ENCODE measurements at regions not wholly inside any gene's neighbourhood (a gene's known extent, or its start where the extent isn't known, plus 50 kb on each side); places are given as distances from the start of the nearest gene placed in this dataset.

DNA sequence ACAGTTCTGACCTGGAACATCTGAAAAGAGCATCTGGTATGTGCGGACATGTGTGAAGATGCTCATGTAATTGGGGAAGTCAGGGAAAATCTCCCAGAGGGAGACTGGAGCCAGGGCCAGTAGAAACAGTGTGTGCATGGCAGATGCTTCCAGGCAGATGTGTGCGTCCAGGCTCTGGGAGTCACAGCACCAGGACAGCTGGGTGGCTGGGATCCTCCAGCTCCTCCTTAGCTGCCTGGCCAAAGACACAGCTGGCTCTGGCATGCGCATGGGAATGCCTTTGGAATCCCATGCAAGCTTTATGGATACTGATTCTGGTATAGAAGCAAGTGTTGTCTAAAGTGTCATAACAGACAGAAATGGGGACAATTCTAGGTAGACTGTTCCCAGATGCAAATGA, 369.7 kb downstream of the INSIG2 start:
- no peaks in the 10 kb centered on the region for H3K36me3 Mint-ChIP-seq
- ATAC-seq (replicated peaks) (no peak), DNase-seq (no peak)
- peaks cover 5 to 23% of the 10 kb centered on the region in 2 donors for H3K27me3 Mint-ChIP-seq
- H3K9me3 Mint-ChIP-seq: peaks cover 0 to 2% of the 10 kb centered on the region in 2 donors
- no peak overlapping the region for H3K4me3 Mint-ChIP-seq
- no peaks in the 10 kb centered on the region for H3K4me1 Mint-ChIP-seq
- H3K27ac Mint-ChIP-seq: no peak overlapping the region

DNA sequence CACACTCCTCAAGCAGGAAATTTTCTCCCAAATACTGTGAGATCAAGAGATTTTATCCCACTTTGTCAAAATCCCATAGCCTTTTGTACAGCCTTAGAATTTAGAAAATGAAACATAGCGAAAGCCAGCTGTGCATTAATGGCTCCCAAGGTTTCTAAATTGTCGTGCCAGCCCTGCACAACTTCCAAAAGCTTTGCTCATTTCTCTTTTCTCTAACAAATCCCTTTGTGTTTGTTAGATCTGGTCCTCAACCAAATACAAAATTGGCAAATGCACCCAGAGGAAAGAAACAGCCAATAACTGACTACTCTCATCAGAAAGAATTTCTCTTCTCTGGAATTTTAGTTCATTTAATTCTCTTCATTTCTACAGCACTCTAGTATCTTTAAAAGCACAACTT, 361.1 kb downstream of the INSIG2 start:
- Mint-ChIP-seq H3K4me3 (no peak overlapping the region), H3K27me3 (peaks cover 4 to 5% of the 10 kb centered on the region in 2 donors), H3K9me3 (peaks cover 0 to 9% of the 10 kb centered on the region in 2 donors), H3K36me3 (no peaks in the 10 kb centered on the region), H3K4me1 (no peaks in the 10 kb centered on the region), H3K27ac (no peak overlapping the region)
- DNase-seq: no peak
- ATAC-seq (replicated peaks): no peak

- peaks cover 3 to 5% of the 10 kb centered on the region in 2 donors for H3K27me3 Mint-ChIP-seq
- no peak overlapping the region for H3K27ac Mint-ChIP-seq
Measured at GRCh38 chr2:118443596-118443995, 355.3 kb downstream of the INSIG2 start.

DNA sequence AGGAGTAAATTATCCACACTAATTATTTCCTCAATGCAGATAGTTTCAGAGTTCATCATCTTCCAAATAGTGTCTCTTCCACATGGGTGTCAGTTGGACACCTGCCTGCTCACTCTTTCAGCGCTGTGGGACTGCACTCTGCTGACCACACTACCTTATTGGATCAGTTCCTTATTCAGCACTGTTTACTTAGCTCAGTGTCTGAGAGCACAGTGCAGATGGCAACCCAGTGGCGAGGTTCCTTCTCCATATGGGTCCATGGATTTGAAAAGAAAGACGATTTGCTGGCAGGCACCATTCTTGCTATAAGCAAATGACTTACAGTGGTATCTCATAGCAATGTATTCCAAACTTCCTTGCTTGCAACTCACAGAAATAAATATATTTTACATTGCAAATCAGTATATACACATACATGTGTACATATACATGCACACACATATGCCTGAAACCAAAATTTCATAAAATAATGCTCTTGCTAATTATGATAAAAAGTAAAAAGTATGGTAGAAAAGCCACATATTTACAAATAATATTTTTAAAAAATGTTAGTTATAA, 354.8 kb downstream of the INSIG2 start:
- no peaks in the 10 kb centered on the region for H3K36me3 Mint-ChIP-seq
- H3K27ac Mint-ChIP-seq: no peak overlapping the region
- no peaks in the 10 kb centered on the region for H3K4me1 Mint-ChIP-seq
- no peak for DNase-seq
- H3K27me3 Mint-ChIP-seq: peaks cover 0 to 5% of the 10 kb centered on the region in 2 donors
- H3K9me3 Mint-ChIP-seq: peaks cover 0 to 3% of the 10 kb centered on the region in 2 donors
- H3K4me3 Mint-ChIP-seq: no peak overlapping the region
- peak in 1 of 2 donors; percentile 31 for ATAC-seq (replicated peaks)

More at GRCh38 chr2:118443596-118443995, 355.3 kb downstream of the INSIG2 start:
- Mint-ChIP-seq H3K4me1 (no peaks in the 10 kb centered on the region), H3K4me3 (no peak overlapping the region), H3K9me3 (peaks cover 0 to 3% of the 10 kb centered on the region in 2 donors), H3K36me3 (no peaks in the 10 kb centered on the region)
- DNase-seq (no peak), ATAC-seq (replicated peaks) (no peak)

- no peak for DNase-seq
- Mint-ChIP-seq H3K4me3 (no peak overlapping the region), H3K4me1 (no peaks in the 10 kb centered on the region), H3K36me3 (no peaks in the 10 kb centered on the region), H3K27ac (no peak overlapping the region), H3K9me3 (peaks cover 0 to 3% of the 10 kb centered on the region in 2 donors), H3K27me3 (peaks cover 0 to 5% of the 10 kb centered on the region in 2 donors)
- no peak for ATAC-seq (replicated peaks)
Measured at GRCh38 chr2:118442046-118442445, 353.8 kb downstream of the INSIG2 start.

GRCh38 chr2:118440404-118441098, 352.3 kb downstream of the INSIG2 start:
- ATAC-seq (replicated peaks): no peak
- no peaks in the 10 kb centered on the region for H3K36me3 Mint-ChIP-seq
- no peak overlapping the region for H3K27ac Mint-ChIP-seq

GRCh38 chr2:118437501-118437900, 349.2 kb downstream of the INSIG2 start:
- no peaks in the 10 kb centered on the region for H3K4me1 Mint-ChIP-seq
- no peak overlapping the region for H3K27ac Mint-ChIP-seq
- ATAC-seq (replicated peaks): no peak
- peaks cover 0 to 4% of the 10 kb centered on the region in 2 donors for H3K27me3 Mint-ChIP-seq
- H3K4me3 Mint-ChIP-seq: no peak overlapping the region
- no peaks in the 10 kb centered on the region for H3K36me3 Mint-ChIP-seq
- H3K9me3 Mint-ChIP-seq: peaks cover 0 to 2% of the 10 kb centered on the region in 2 donors
- DNase-seq: no peak

More at GRCh38 chr2:118440404-118441098, 352.3 kb downstream of the INSIG2 start:
- no peak for DNase-seq
- Mint-ChIP-seq H3K9me3 (peaks cover 0 to 4% of the 10 kb centered on the region in 2 donors), H3K4me3 (no peak overlapping the region), H3K4me1 (no peaks in the 10 kb centered on the region), H3K27me3 (peaks cover 0 to 2% of the 10 kb centered on the region in 2 donors)

- H3K9me3 Mint-ChIP-seq: peaks cover 0 to 4% of the 10 kb centered on the region in 2 donors
- DNase-seq (no peak), ATAC-seq (replicated peaks) (no peak)
- peaks cover 0 to 4% of the 10 kb centered on the region in 2 donors for H3K27me3 Mint-ChIP-seq
- H3K4me1 Mint-ChIP-seq: no peaks in the 10 kb centered on the region
- no peak overlapping the region for H3K27ac Mint-ChIP-seq
- H3K36me3 Mint-ChIP-seq: no peaks in the 10 kb centered on the region
- H3K4me3 Mint-ChIP-seq: no peak overlapping the region
Measured at GRCh38 chr2:118431997-118432396, 343.7 kb downstream of the INSIG2 start.

- H3K27ac Mint-ChIP-seq: no peak overlapping the region
- ATAC-seq (replicated peaks) (no peak), DNase-seq (no peak)
- no peak overlapping the region for H3K4me3 Mint-ChIP-seq
- no peaks in the 10 kb centered on the region for H3K36me3 Mint-ChIP-seq
- H3K4me1 Mint-ChIP-seq: no peaks in the 10 kb centered on the region
- peaks cover 0 to 4% of the 10 kb centered on the region in 2 donors for H3K27me3 Mint-ChIP-seq
- peaks cover 0 to 4% of the 10 kb centered on the region in 2 donors for H3K9me3 Mint-ChIP-seq
Measured at GRCh38 chr2:118431586-118431985, 343.3 kb downstream of the INSIG2 start.

DNA sequence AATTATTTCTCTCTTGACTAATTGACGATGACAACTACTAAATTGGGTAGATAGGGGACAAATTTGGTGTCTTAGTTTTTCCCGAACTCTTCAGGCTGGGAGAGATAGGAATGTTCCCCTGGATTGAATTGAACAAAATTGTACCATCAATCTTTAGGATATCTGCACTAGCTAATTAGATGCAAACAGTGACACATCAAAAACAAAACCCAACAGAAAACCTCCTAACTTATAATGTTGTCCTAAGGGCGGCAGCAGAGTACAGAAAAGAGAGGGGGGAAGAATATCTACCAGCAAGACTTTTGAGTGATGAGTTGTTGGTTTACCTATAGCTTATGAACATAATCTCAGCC, 342.9 kb downstream of the INSIG2 start:
- DNase-seq (no peak), ATAC-seq (replicated peaks) (no peak)

GRCh38 chr2:118430510-118431164, 342.4 kb downstream of the INSIG2 start:
- H3K4me1 Mint-ChIP-seq: no peaks in the 10 kb centered on the region
- no peaks in the 10 kb centered on the region for H3K36me3 Mint-ChIP-seq
- peaks cover 0 to 3% of the 10 kb centered on the region in 2 donors for H3K9me3 Mint-ChIP-seq
- no peak for DNase-seq
- peaks cover 0 to 3% of the 10 kb centered on the region in 2 donors for H3K27me3 Mint-ChIP-seq
- no peak overlapping the region for H3K27ac Mint-ChIP-seq
- no peak for ATAC-seq (replicated peaks)
- no peak overlapping the region for H3K4me3 Mint-ChIP-seq

More for the DNA sequence above, 342.9 kb downstream of the INSIG2 start:
- Mint-ChIP-seq H3K4me3 (no peak overlapping the region), H3K27ac (no peak overlapping the region), H3K4me1 (no peaks in the 10 kb centered on the region), H3K27me3 (peaks cover 0 to 4% of the 10 kb centered on the region in 2 donors), H3K36me3 (no peaks in the 10 kb centered on the region), H3K9me3 (peaks cover 0 to 4% of the 10 kb centered on the region in 2 donors)

DNA sequence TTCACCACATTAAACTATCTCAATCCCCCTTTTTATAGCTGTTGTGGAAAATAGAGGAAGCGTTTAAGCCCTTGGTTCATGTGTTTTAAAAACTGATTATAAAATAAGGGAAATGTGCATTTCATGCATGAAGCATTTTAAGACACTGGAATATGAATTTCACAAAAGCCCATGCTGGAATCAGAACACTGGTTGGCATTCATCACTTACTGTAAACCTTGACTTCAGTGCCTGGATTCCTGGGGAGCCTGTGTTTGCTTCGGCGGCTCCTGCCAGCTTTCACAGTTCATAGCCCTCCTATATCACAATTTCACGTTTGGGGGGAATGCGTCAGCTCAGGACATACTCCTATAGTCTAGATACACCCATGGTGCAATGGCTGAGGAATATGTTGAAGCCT, 336.9 kb downstream of the INSIG2 start:
- Mint-ChIP-seq H3K36me3 (no peaks in the 10 kb centered on the region), H3K4me3 (no peak overlapping the region), H3K27ac (no peak overlapping the region), H3K4me1 (no peaks in the 10 kb centered on the region), H3K27me3 (no peaks in the 10 kb centered on the region), H3K9me3 (peaks cover 4 to 5% of the 10 kb centered on the region in 2 donors)
- ATAC-seq (replicated peaks) (no peak), DNase-seq (no peak)

DNA sequence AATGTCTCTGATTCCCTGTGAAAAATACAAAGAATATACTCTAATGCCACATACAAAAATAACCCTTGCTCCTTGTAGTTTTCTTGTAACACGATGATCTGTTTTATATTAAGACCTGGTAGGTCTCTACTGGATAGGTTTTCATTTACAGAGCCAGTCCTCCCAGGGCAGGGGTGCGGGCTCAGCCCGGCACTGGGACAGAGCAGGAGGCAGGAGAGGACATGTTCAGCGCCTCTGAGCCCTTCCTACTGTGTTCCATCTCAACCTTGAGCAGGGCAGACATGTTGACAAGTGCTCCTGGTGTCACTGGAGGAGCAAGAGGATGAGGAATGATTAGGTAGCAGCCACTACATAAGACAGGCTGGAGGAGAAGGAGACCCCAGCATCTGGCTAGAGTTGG, 335.5 kb downstream of the INSIG2 start:
- Mint-ChIP-seq H3K4me3 (no peak overlapping the region), H3K36me3 (no peaks in the 10 kb centered on the region), H3K4me1 (no peaks in the 10 kb centered on the region), H3K27ac (no peak overlapping the region), H3K9me3 (peaks cover 4 to 5% of the 10 kb centered on the region in 2 donors), H3K27me3 (no peaks in the 10 kb centered on the region)
- ATAC-seq (replicated peaks) (no peak), DNase-seq (no peak)

DNA sequence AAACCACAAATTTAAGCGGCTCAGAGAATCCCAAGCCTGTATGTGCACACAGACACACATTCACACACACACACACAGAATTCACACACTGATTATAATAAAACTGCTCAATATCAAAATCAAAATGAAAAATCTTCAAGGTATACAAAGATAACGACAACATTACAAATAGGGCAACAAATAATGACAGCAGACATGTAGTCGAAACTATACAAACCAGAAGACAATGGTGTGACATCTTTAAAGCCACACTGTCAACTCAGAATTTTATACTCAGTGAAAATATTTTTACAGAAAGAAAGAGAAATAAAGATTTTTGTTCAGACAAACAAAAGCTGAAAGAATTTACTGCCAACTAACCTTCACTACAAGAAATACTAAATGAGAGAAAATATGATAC, 333.4 kb downstream of the INSIG2 start:
- no peak for ATAC-seq (replicated peaks)
- H3K27ac Mint-ChIP-seq: no peak overlapping the region
- no peak for DNase-seq
- no peaks in the 10 kb centered on the region for H3K4me1 Mint-ChIP-seq
- H3K27me3 Mint-ChIP-seq: no peaks in the 10 kb centered on the region
- H3K4me3 Mint-ChIP-seq: no peak overlapping the region
- no peaks in the 10 kb centered on the region for H3K36me3 Mint-ChIP-seq
- H3K9me3 Mint-ChIP-seq: peaks cover 4% of the 10 kb centered on the region in 2 donors
